ENCODE measurements at regions not wholly inside any gene's neighbourhood (a gene's known extent, or its start where the extent isn't known, plus 50 kb on each side); places are given as distances from the start of the nearest gene placed in this dataset.

- TF ChIP-seq SMC3 (IDR thresholded peaks at IDR 0.05; ENCODE audit: borderline replicate concordance, low read length) = no peak
- TF ChIP-seq ZZZ3 (IDR thresholded peaks at IDR 0.05; ENCODE audit: control insufficient read depth, insufficient read length, low read depth) = no peak
- TF ChIP-seq CTCF (IDR thresholded peaks at IDR 0.05 in 2 of 3, conservative IDR thresholded peaks at IDR 0.05 in 1 of 3; ENCODE audit: control insufficient read depth in 2 of 3, extremely low read depth in 1 of 3, insufficient read depth in 1 of 3, low read depth in 3 of 3, low read length in 3 of 3) = no peak
- TF ChIP-seq ZBTB33 (IDR thresholded peaks at IDR 0.05) = no peak
- TF ChIP-seq NRF1 (conservative IDR thresholded peaks at IDR 0.05; ENCODE audit: low read depth, low read length) = no peak
- TF ChIP-seq BMI1 (IDR thresholded peaks at IDR 0.05; ENCODE audit: borderline replicate concordance) = no peak
- TF ChIP-seq E2F8 (IDR thresholded peaks at IDR 0.05; ENCODE audit: low read depth, partially characterized antibody) = no peak
- TF ChIP-seq ZNF217 (IDR thresholded peaks at IDR 0.05) = no peak
- no peak for TF ChIP-seq SREBF2 (IDR thresholded peaks at IDR 0.05; ENCODE audit: low read length)
These were observed 146.7 kb downstream of the SEM1 start for GRCh38 chr7:96562966-96563365.

All from GM12878 (cell line).